GM23248 (cell line): ENCODE measurements at regions not wholly inside any gene's neighbourhood (a gene's known extent, or its start where the extent isn't known, plus 50 kb on each side); places are given as distances from the start of the nearest gene placed in this dataset.

Experiments used
- DNase-seq: peaks from one replicate; pipeline ENCODE4 v3.0.0-alpha.2; 2015
- H2AFZ ChIP-seq: fragments of 200-600 bp; sonication (generic); 2 replicates; pipeline ENCODE4 v1.6.1; 2016; ENCODE audit warnings: antibody characterized with exemption
- H3F3A ChIP-seq: fragments of 200-600 bp; sonication (generic); 2 replicates; pipeline ENCODE4 v1.6.1; 2016; ENCODE audit warnings: mild to moderate bottlenecking, antibody characterized with exemption, mixed run types; ENCODE audit not compliant: insufficient read depth
- H3K27ac ChIP-seq: fragments of 200-600 bp; sonication (generic); 2 replicates; pipeline ENCODE4 v1.5.1; 2016; ENCODE audit warnings: mild to moderate bottlenecking
- H3K27me3 ChIP-seq: fragments of 200-600 bp; sonication (generic); replicated peaks from 2 replicates; pipeline ENCODE4 v1.6.1; 2016; ENCODE audit warnings: mild to moderate bottlenecking; ENCODE audit not compliant: insufficient read depth
- H3K36me3 ChIP-seq: fragments of 200-600 bp; sonication (generic); 2 replicates; pipeline ENCODE4 v1.6.1; 2016; ENCODE audit warnings: low read depth, mild to moderate bottlenecking
- H3K4me1 ChIP-seq: fragments of 200-600 bp; sonication (generic); 2 replicates; pipeline ENCODE4 v1.6.1; 2016; ENCODE audit warnings: mild to moderate bottlenecking; ENCODE audit not compliant: insufficient read depth
- H3K4me2 ChIP-seq: fragments of 200-600 bp; sonication (generic); one replicate; pipeline ENCODE4 v1.6.1; 2016; ENCODE audit warnings: mild to moderate bottlenecking; ENCODE audit not compliant: unreplicated experiment
- H3K4me3 ChIP-seq: fragments of 200-600 bp; sonication (generic); 2 replicates; pipeline ENCODE4 v1.5.1; 2016; ENCODE audit warnings: mild to moderate bottlenecking
- H3K79me2 ChIP-seq: fragments of 200-600 bp; sonication (generic); 2 replicates; pipeline ENCODE4 v1.6.1; 2016; ENCODE audit warnings: mild to moderate bottlenecking; ENCODE audit not compliant: insufficient read depth
- H3K9ac ChIP-seq: fragments of 200-600 bp; sonication (generic); 2 replicates; pipeline ENCODE4 v1.6.1; 2016; ENCODE audit warnings: mild to moderate bottlenecking
- H3K9me2 ChIP-seq: fragments of 200-600 bp; sonication (generic); 2 replicates; pipeline ENCODE4 v1.6.1; 2016; ENCODE audit warnings: mixed run types, mild to moderate bottlenecking, moderate library complexity; ENCODE audit not compliant: insufficient read depth
- H3K9me3 ChIP-seq: fragments of 200-600 bp; sonication (generic); one replicate; pipeline ENCODE4 v1.6.1; 2017; ENCODE audit warnings: low read depth
- H4K20me1 ChIP-seq: fragments of 200-600 bp; sonication (generic); 2 replicates; pipeline ENCODE4 v1.6.0; 2016; ENCODE audit not compliant: insufficient read depth
- EZH2 ChIP-seq: fragments of 200-600 bp; sonication (generic); IDR thresholded peaks from 2 replicates; pipeline ENCODE4 v1.6.1; 2018; ENCODE audit warnings: antibody characterized with exemption, mild to moderate bottlenecking; ENCODE audit not compliant: insufficient read depth, poor library complexity, severe bottlenecking
- EZH2phosphoT487 ChIP-seq: fragments of 200-600 bp; sonication (generic); IDR thresholded peaks from 2 replicates; pipeline ENCODE4 v1.6.1; 2018; ENCODE audit warnings: antibody characterized with exemption, moderate library complexity, mild to moderate bottlenecking, low read depth; ENCODE audit not compliant: insufficient read depth
- WGBS, 2 experiments: methylation state at CpG; one replicate each; pipeline ENCODE4 v1.1.6; 2015 to 2017; ENCODE audit warnings: low lambda C conversion rate in 2 of 2, low coverage in 1 of 2; ENCODE audit errors: missing lambda C conversion rate in 2 of 2; 5-methylcytosine and 5-hydroxymethylcytosine counted together
- in situ Hi-C: fragments of 300-500 bp; cut with MboI; formaldehyde crosslinking; loops from 2 replicates; pipeline ENCODE4 v1.15.0; 2020

DNA sequence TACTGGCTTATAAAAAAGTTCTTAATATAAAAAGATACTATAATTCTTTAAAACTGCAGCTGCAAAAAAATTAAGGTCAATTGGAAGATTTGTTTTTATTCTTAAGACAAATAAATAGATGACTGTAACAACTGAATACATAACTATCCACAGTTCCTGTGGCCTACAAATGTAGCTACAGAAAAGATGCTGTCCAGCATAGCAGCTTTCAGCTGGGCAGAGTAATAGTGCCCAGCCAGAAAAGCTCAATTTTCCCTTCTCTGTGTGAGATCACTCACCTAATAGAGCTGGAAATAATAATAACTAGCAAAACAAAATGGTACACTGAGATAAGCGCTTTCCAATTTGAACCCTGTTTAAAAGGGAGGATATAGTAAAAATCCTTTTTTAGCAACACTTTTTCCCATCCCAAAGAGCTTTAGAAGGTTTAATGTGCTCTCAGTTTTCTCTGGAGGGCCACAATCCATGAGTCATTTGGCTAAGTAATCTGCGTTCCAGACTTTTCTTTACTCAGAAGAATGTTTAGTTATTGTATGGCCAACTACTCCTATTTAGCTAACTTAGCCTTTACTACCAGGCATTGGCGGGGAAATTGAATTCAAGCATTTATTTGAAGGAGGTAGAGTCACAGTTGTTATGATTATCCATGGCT, 158.1 kb upstream of the SLC39A10 start:
- no peaks in the 10 kb centered on the region for H3K9me2 ChIP-seq
- H3K27me3 ChIP-seq: no peaks in the 10 kb centered on the region
- H3K79me2 ChIP-seq: no peaks in the 10 kb centered on the region
- H3K9ac ChIP-seq: no peak overlapping the region
- 82 to 87% methylated on average over 3 of the region's 3 CpGs for WGBS, 2 experiments
- H3K9me3 ChIP-seq: no peaks in the 10 kb centered on the region
- in situ Hi-C loops: no loop called here
- no peaks in the 10 kb centered on the region for H3K36me3 ChIP-seq
- H3K4me1 ChIP-seq: peaks cover 28% of the 10 kb centered on the region
- no peak overlapping the region for H3K4me2 ChIP-seq
- H4K20me1 ChIP-seq: no peaks in the 10 kb centered on the region
- H3K4me3 ChIP-seq: no peak overlapping the region
- peaks cover 26% of the 10 kb centered on the region for H3F3A ChIP-seq
- 0 out of 2 replicates have a peak overlapping the region, but pooled peaks have one; percentile 2 for H2AFZ ChIP-seq
- peak overlapping the region; percentile 23 for H3K27ac ChIP-seq
- peak; percentile 64 for DNase-seq
- TF ChIP-seq EZH2 (no peak), EZH2phosphoT487 (no peak)

- H3K79me2 ChIP-seq: no peaks in the 10 kb centered on the region
- H3K27ac ChIP-seq: no peak overlapping the region
- peak; percentile 29 for DNase-seq
- no peaks in the 10 kb centered on the region for H3K27me3 ChIP-seq
- no peaks in the 10 kb centered on the region for H3K9me3 ChIP-seq
- in situ Hi-C loops: no loop called here
- peaks cover 29% of the 10 kb centered on the region for H3K4me1 ChIP-seq
- H3K36me3 ChIP-seq: no peaks in the 10 kb centered on the region
- H3K4me2 ChIP-seq: no peak overlapping the region
- no peaks in the 10 kb centered on the region for H4K20me1 ChIP-seq
- H3K9me2 ChIP-seq: no peaks in the 10 kb centered on the region
- H2AFZ ChIP-seq: no peak overlapping the region
- H3K9ac ChIP-seq: no peak overlapping the region
- no peak for TF ChIP-seq EZH2
- TF ChIP-seq EZH2phosphoT487: no peak
- H3K4me3 ChIP-seq: no peak overlapping the region
- H3F3A ChIP-seq: peaks cover 26% of the 10 kb centered on the region
These were observed 158.8 kb upstream of the SLC39A10 start for GRCh38 chr2:195498176-195498575.

DNA sequence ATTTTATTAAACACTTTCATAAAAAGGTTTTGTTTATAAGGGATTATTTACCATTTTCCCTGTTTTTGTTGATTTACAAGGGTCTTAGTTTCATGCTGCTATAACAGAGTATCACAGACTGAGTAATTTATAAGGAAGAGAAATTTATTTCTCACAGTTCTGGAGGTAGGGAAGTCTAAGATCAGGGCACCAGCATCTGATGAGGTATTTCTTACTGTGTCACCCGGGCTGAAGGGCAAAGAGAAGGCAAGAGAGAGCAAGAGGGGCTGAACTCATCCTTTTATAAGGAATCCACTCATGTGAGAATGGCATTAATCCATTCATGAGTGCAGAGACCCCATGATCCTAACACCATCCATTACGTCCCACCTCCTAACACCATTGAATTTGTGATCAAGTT, 160.0 kb upstream of the SLC39A10 start:
- in situ Hi-C loops: no loop called here
- Histone ChIP-seq H3K4me1 (peaks cover 29% of the 10 kb centered on the region), H2AFZ (no peak overlapping the region)

GRCh38 chr2:195495966-195496365, 161.1 kb upstream of the SLC39A10 start:
- no peak for TF ChIP-seq EZH2phosphoT487
- no peak for TF ChIP-seq EZH2
- no peaks in the 10 kb centered on the region for H4K20me1 ChIP-seq
- no peak overlapping the region for H3K4me3 ChIP-seq
- no peak overlapping the region for H3K27ac ChIP-seq
- H3K79me2 ChIP-seq: no peaks in the 10 kb centered on the region
- no peak overlapping the region for H3K9ac ChIP-seq
- no peak for DNase-seq
- H3K4me2 ChIP-seq: no peak overlapping the region
- H3K9me3 ChIP-seq: no peaks in the 10 kb centered on the region
- no peak overlapping the region for H2AFZ ChIP-seq
- H3K4me1 ChIP-seq: peaks cover 29% of the 10 kb centered on the region
- no peaks in the 10 kb centered on the region for H3K36me3 ChIP-seq
- peaks cover 26% of the 10 kb centered on the region for H3F3A ChIP-seq
- no peaks in the 10 kb centered on the region for H3K9me2 ChIP-seq
- H3K27me3 ChIP-seq: no peaks in the 10 kb centered on the region
- in situ Hi-C loops: no loop called here

More for the DNA sequence above, 160.0 kb upstream of the SLC39A10 start:
- Histone ChIP-seq H3K27ac (no peak overlapping the region), H3K79me2 (no peaks in the 10 kb centered on the region), H3K9me3 (no peaks in the 10 kb centered on the region), H3F3A (peaks cover 26% of the 10 kb centered on the region), H3K9ac (no peak overlapping the region), H3K27me3 (no peaks in the 10 kb centered on the region), H3K4me3 (no peak overlapping the region), H3K9me2 (no peaks in the 10 kb centered on the region), H3K4me2 (no peak overlapping the region), H4K20me1 (no peaks in the 10 kb centered on the region), H3K36me3 (no peaks in the 10 kb centered on the region)
- no peak for DNase-seq
- 74 to 75% methylated on average over 2 of the region's 2 CpGs for WGBS, 2 experiments
- no peak for TF ChIP-seq EZH2
- TF ChIP-seq EZH2phosphoT487: no peak

GRCh38 chr2:195495351-195495750, 161.7 kb upstream of the SLC39A10 start:
- TF ChIP-seq EZH2phosphoT487: no peak
- TF ChIP-seq EZH2: no peak
- in situ Hi-C loops: no loop called here

More at GRCh38 chr2:195495351-195495750, 161.7 kb upstream of the SLC39A10 start:
- Histone ChIP-seq H3K4me2 (no peak overlapping the region), H3K4me1 (peaks cover 29% of the 10 kb centered on the region), H3K9me3 (no peaks in the 10 kb centered on the region), H4K20me1 (no peaks in the 10 kb centered on the region), H3K9me2 (no peaks in the 10 kb centered on the region), H3F3A (peaks cover 26% of the 10 kb centered on the region), H3K4me3 (no peak overlapping the region), H3K36me3 (no peaks in the 10 kb centered on the region), H3K27me3 (no peaks in the 10 kb centered on the region), H3K9ac (no peak overlapping the region), H3K79me2 (no peaks in the 10 kb centered on the region), H2AFZ (no peak overlapping the region), H3K27ac (no peak overlapping the region)
- 87 to 88% methylated on average over 2 of the region's 2 CpGs for WGBS, 2 experiments
- DNase-seq: no peak
